ENCODE measurements at regions not wholly inside any gene's neighbourhood (a gene's known extent, or its start where the extent isn't known, plus 50 kb on each side); places are given as distances from the start of the nearest gene placed in this dataset.

- Histone ChIP-seq H3K4me3 (ENCODE audit: low read depth in 1 of 3, low read length in 3 of 3) (no peak overlapping the region), H3K27me3 (ENCODE audit: control insufficient read depth in 4 of 4, insufficient read depth in 4 of 4, low read length in 3 of 4) (no peaks in the 10 kb centered on the region), H3K9ac (ENCODE audit: low read depth in 1 of 2, low read length in 2 of 2) (no peak overlapping the region), H3K27ac (ENCODE audit: low read depth in 1 of 2, low read length in 2 of 2) (no peak overlapping the region), H3K4me1 (ENCODE audit: control insufficient read depth in 4 of 4, insufficient read depth in 4 of 4, low read length in 3 of 4) (no peaks in the 10 kb centered on the region), H3K9me3 (ENCODE audit: control insufficient read depth in 4 of 4, low read length in 3 of 4) (no peaks in the 10 kb centered on the region), H3K36me3 (ENCODE audit: control insufficient read depth in 4 of 4, insufficient read depth in 3 of 4, low read depth in 1 of 4, low read length in 3 of 4) (no peaks in the 10 kb centered on the region)
- no peak for TF ChIP-seq ATF3 (IDR thresholded peaks at IDR 0.05)
- TF ChIP-seq YY1 (IDR thresholded peaks at IDR 0.05): no peak
- TF ChIP-seq MAX (IDR thresholded peaks at IDR 0.05): no peak
- no peak for TF ChIP-seq RXRA (IDR thresholded peaks at IDR 0.05)
- WGBS: 81% methylated on average over 2 of the region's 2 CpGs
- DNase-seq (ENCODE audit: low spot score): no peak
Observed at GRCh38 chr3:4033296-4033695, 234.1 kb downstream of the LRRN1 start.

- no peak overlapping the region for H3K27ac ChIP-seq (ENCODE audit: low read depth in 1 of 2, low read length in 2 of 2)
- no peaks in the 10 kb centered on the region for H3K4me1 ChIP-seq (ENCODE audit: control insufficient read depth in 4 of 4, insufficient read depth in 4 of 4, low read length in 3 of 4)
- no peaks in the 10 kb centered on the region for H3K9me3 ChIP-seq (ENCODE audit: control insufficient read depth in 4 of 4, low read length in 3 of 4)
- no peaks in the 10 kb centered on the region for H3K36me3 ChIP-seq (ENCODE audit: control insufficient read depth in 4 of 4, insufficient read depth in 3 of 4, low read depth in 1 of 4, low read length in 3 of 4)
- no peaks in the 10 kb centered on the region for H3K27me3 ChIP-seq (ENCODE audit: control insufficient read depth in 4 of 4, insufficient read depth in 4 of 4, low read length in 3 of 4)
- no peak for DNase-seq (ENCODE audit: low spot score)
- TF ChIP-seq RAD21 (IDR thresholded peaks at IDR 0.05) (no peak), NR2F2 (IDR thresholded peaks at IDR 0.05) (no peak), RXRA (IDR thresholded peaks at IDR 0.05) (no peak), CTCF (IDR thresholded peaks at IDR 0.05; ENCODE audit: low read depth, low read length, missing input control) (no peak), REST (IDR thresholded peaks at IDR 0.05) (no peak), ATF3 (IDR thresholded peaks at IDR 0.05) (no peak), GABPA (IDR thresholded peaks at IDR 0.05 in 1 of 2, conservative IDR thresholded peaks at IDR 0.05 in 1 of 2) (no peak), TAF1 (conservative IDR thresholded peaks at IDR 0.05) (no peak), HNF4A (conservative IDR thresholded peaks at IDR 0.05) (no peak), ZBTB33 (IDR thresholded peaks at IDR 0.05) (no peak), YY1 (IDR thresholded peaks at IDR 0.05) (no peak), JUND (IDR thresholded peaks at IDR 0.05) (no peak)
- H3K4me3 ChIP-seq (ENCODE audit: low read depth in 1 of 3, low read length in 3 of 3): no peak overlapping the region
- H3K9ac ChIP-seq (ENCODE audit: low read depth in 1 of 2, low read length in 2 of 2): no peak overlapping the region
Observed at GRCh38 chr3:4036046-4036445, 236.8 kb downstream of the LRRN1 start.
